Endothelial cell of umbilical vein (primary cell): ENCODE measurements at regions not wholly inside any gene's neighbourhood (a gene's known extent, or its start where the extent isn't known, plus 50 kb on each side); places are given as distances from the start of the nearest gene placed in this dataset.

ENCODE experiments used
- BruUV-seq: library from RNA; stranded (reverse); fragments of 400-500 nt; replicated peaks from 2 replicates; lab custom pipeline; 2021; lab: Mats Ljungman, UMichigan
- CTCF ChIA-PET: fragments of 300-600, 350-600 bp; sonication (Branson Sonifier 250); formaldehyde crosslinking; loops from one replicate; lab custom pipeline; 2021; ENCODE audit warnings: antibody characterized with exemption, inconsistent platforms; lab: Charles Lee
- POLR2A ChIA-PET: fragments of 300-600, 350-600 bp; sonication (Branson Sonifier 250); formaldehyde crosslinking; loops from one replicate; lab custom pipeline; 2021; ENCODE audit warnings: antibody characterized with exemption, inconsistent platforms; lab: Charles Lee
- DNase-seq: peaks from one replicate; pipeline ENCODE4 v3.0.0-alpha.2; 2011; ENCODE audit warnings: low read depth, low spot score
- FAIRE-seq: peaks from 2 replicates; lab custom pipeline; 2011; peaks lifted over from hg19 to GRCh38; lab: Jason Lieb, UNC
- H2AFZ ChIP-seq: 2 replicates; pipeline ENCODE4 v1.6.0; 2012; ENCODE audit warnings: low read depth, low read length, control low read depth, inconsistent platforms
- H3K27ac ChIP-seq: 2 replicates; pipeline ENCODE4 v1.5.1; 2011; ENCODE audit warnings: low read depth, mild to moderate bottlenecking, control low read depth, low read length, moderate library complexity; ENCODE audit not compliant: insufficient read depth
- H3K27me3 ChIP-seq, 2 experiments: 2 replicates each; pipeline versions ENCODE4 v1.6.0 to v1.6.1; 2011; ENCODE audit warnings: low read length in 2 of 2, mixed read lengths in 1 of 2; ENCODE audit not compliant: control insufficient read depth in 2 of 2, insufficient read depth in 2 of 2
- H3K36me3 ChIP-seq, 2 experiments: 2 replicates in 1 of 2; 3 replicates in 1 of 2; pipeline ENCODE4 v1.5.1; 2011; ENCODE audit warnings: low read length in 2 of 2, mild to moderate bottlenecking in 1 of 2, moderate library complexity in 1 of 2; ENCODE audit not compliant: control insufficient read depth in 2 of 2, insufficient read depth in 2 of 2; ENCODE audit errors: extremely low read depth in 1 of 2
- H3K4me1 ChIP-seq: 3 replicates; pipeline ENCODE4 v1.5.1; 2011; ENCODE audit warnings: mild to moderate bottlenecking, low read length; ENCODE audit not compliant: control insufficient read depth, insufficient read depth; ENCODE audit errors: extremely low read depth
- H3K4me2 ChIP-seq: 2 replicates; pipeline ENCODE4 v1.6.1; 2011; ENCODE audit warnings: low read length, control low read depth, mixed read lengths; ENCODE audit not compliant: insufficient read depth
- H3K4me3 ChIP-seq, 3 experiments: fragments of 200-600 bp in 1 of 3; sonication (generic), shearing (Covaris generic) in 1 of 3; replicated peaks in 1 of 3; 2 replicates each; pipeline ENCODE4 v1.5.1; 2011 to 2016; ENCODE audit warnings: control low read depth in 3 of 3, low read length in 3 of 3, mild to moderate bottlenecking in 2 of 3, inconsistent platforms in 1 of 3, low read depth in 1 of 3, moderate library complexity in 1 of 3; ENCODE audit not compliant: insufficient read depth in 1 of 3
- H3K79me2 ChIP-seq: 2 replicates; pipeline ENCODE4 v1.6.0; 2012; ENCODE audit warnings: low read length, inconsistent platforms; ENCODE audit not compliant: control insufficient read depth, insufficient read depth
- H3K9ac ChIP-seq: replicated peaks from 2 replicates; pipeline ENCODE3; 2011; ENCODE audit warnings: low read length, control low read depth; ENCODE audit not compliant: insufficient read depth; ENCODE audit errors: extremely low read depth
- H3K9me1 ChIP-seq: replicated peaks from 3 replicates; pipeline ENCODE4 v1.6.0; 2011; ENCODE audit warnings: mild to moderate bottlenecking, low read length; ENCODE audit not compliant: control insufficient read depth, insufficient read depth; ENCODE audit errors: extremely low read depth
- H3K9me3 ChIP-seq: replicated peaks from 2 replicates; pipeline ENCODE4 v1.5.1; 2012; ENCODE audit warnings: low read length, inconsistent platforms; ENCODE audit not compliant: control insufficient read depth, insufficient read depth
- H4K20me1 ChIP-seq: replicated peaks from 2 replicates; pipeline ENCODE3; 2011; ENCODE audit warnings: mild to moderate bottlenecking, low read length; ENCODE audit not compliant: control insufficient read depth, insufficient read depth; ENCODE audit errors: extremely low read depth
- CTCF ChIP-seq, 2 donors: IDR thresholded peaks; 1 replicate in 1 of 2; 2 replicates in 1 of 2; pipeline ENCODE4 v1.5.1; 2011; ENCODE audit warnings: low read length in 2 of 2, mild to moderate bottlenecking in 2 of 2, moderate library complexity in 2 of 2, control low read depth in 1 of 2, inconsistent platforms in 1 of 2, low read depth in 1 of 2; ENCODE audit not compliant: insufficient read depth in 1 of 2; ENCODE audit errors: extremely low read depth in 1 of 2
- EZH2 ChIP-seq: IDR thresholded peaks from 2 replicates; pipeline ENCODE4 v1.6.1; 2012; ENCODE audit warnings: borderline replicate concordance, low read depth, mild to moderate bottlenecking, moderate library complexity, low read length, inconsistent platforms; ENCODE audit not compliant: severe bottlenecking
- FOS ChIP-seq: IDR thresholded peaks from 2 replicates; pipeline ENCODE4 v1.6.1; 2011; ENCODE audit warnings: mild to moderate bottlenecking, low read length, moderate library complexity, borderline replicate concordance; ENCODE audit not compliant: insufficient read depth
- GATA2 ChIP-seq: IDR thresholded peaks from 2 replicates; pipeline ENCODE4 v1.7.0; 2011; ENCODE audit warnings: low read depth, mild to moderate bottlenecking, moderate library complexity, mixed read lengths, low read length; ENCODE audit not compliant: insufficient read length, insufficient read depth
- JUN ChIP-seq: IDR thresholded peaks from 2 replicates; pipeline ENCODE4 v1.6.1; 2011; ENCODE audit warnings: borderline replicate concordance, low read depth; ENCODE audit not compliant: insufficient read length, insufficient read depth
- MAX ChIP-seq: IDR thresholded peaks from 2 replicates; pipeline ENCODE4 v1.6.1; 2011; ENCODE audit not compliant: insufficient read depth, insufficient read length
- MYC ChIP-seq: IDR thresholded peaks from one replicate; pipeline ENCODE4 v1.6.1; 2011; ENCODE audit warnings: mild to moderate bottlenecking, low read depth, low read length
- POLR2A ChIP-seq: IDR thresholded peaks from 2 replicates; pipeline ENCODE4 v1.6.1; 2012; ENCODE audit warnings: low read depth, mild to moderate bottlenecking, control low read depth, low read length
- POLR2AphosphoS5 ChIP-seq: IDR thresholded peaks from 2 replicates; pipeline ENCODE4 v1.6.1; 2012; ENCODE audit warnings: low read depth, mild to moderate bottlenecking, control low read depth, low read length, moderate library complexity; ENCODE audit not compliant: insufficient read depth
- dilution Hi-C: fragments of 300-500 bp; cut with MboI; formaldehyde crosslinking; loops from one replicate; pipeline ENCODE4 v1.15.0; 2019; ENCODE audit warnings: low sequenced_read_pairs; ENCODE audit not compliant: extremely low pct_ligation_motif_present
- intact Hi-C: fragments of 100-400 bp; cut with micrococcal nuclease; formaldehyde crosslinking; loops from one replicate; pipeline ENCODE4 v1.10.0; 2022

DNA sequence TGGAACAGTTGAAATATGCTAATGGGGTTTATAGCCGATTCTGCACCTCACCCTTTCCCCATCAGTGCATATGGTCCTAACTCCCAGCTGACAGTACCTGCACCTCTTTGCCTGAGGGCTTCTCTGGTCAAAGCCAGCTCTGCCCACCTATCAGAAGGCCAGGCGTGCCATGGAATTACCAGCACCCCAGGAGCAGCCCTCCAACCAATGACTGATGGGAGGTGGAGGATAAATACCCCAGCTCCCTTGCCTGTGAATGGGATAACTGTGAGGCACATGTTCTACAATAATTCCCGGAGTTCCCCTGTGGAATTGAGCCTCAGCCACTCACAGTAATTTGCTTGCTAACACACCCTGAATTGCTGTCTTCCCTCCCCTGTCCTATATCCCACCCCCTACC lies 572.0 kb downstream of the BCOR start:
- no peak for TF ChIP-seq JUN
- TF ChIP-seq CTCF (IDR thresholded peaks at IDR 0.05; ENCODE audit: extremely low read depth in 1 of 2, insufficient read depth in 1 of 2, low read depth in 1 of 2, low read length in 2 of 2) = no peak
- TF ChIP-seq GATA2 = no peak
- no peak for TF ChIP-seq MYC
- no peak for TF ChIP-seq MAX
- TF ChIP-seq POLR2A = no peak
- no peak for TF ChIP-seq FOS
- TF ChIP-seq EZH2 = no peak
- TF ChIP-seq POLR2AphosphoS5 = no peak
- no peak overlapping the region for H3K4me3 ChIP-seq
- no peaks in the 10 kb centered on the region for H3K9me3 ChIP-seq
- FAIRE-seq (no peak), DNase-seq (no peak)
- intact Hi-C loops (no loop called here), dilution Hi-C loops (no loop called here)
- peaks cover 0 to 1% of the 10 kb centered on the region in 2 experiments for H3K27me3 ChIP-seq
- no peaks in the 10 kb centered on the region for H4K20me1 ChIP-seq
- ChIA-PET CTCF (no interaction called here), POLR2A (no interaction called here)
- H3K4me1 ChIP-seq = no peaks in the 10 kb centered on the region
- BruUV-seq = no TSS peak
- no peaks in the 10 kb centered on the region for H3K79me2 ChIP-seq
- H3K9ac ChIP-seq = no peak overlapping the region
- no peaks in the 10 kb centered on the region for H3K9me1 ChIP-seq
- no peak overlapping the region for H3K27ac ChIP-seq
- H3K36me3 ChIP-seq = no peaks in the 10 kb centered on the region
- no peak overlapping the region for H3K4me2 ChIP-seq
- no peak overlapping the region for H2AFZ ChIP-seq
